H1 (cell line): ENCODE measurements at regions not wholly inside any gene's neighbourhood (a gene's known extent, or its start where the extent isn't known, plus 50 kb on each side); places are given as distances from the start of the nearest gene placed in this dataset.

ENCODE experiments used
- CTCF ChIA-PET: fragments of 300-600 bp; sonication (Branson Sonifier 250); formaldehyde crosslinking; loops from one replicate; lab custom pipeline; 2021; ENCODE audit not compliant: partially characterized antibody; lab: Charles Lee
- POLR2A ChIA-PET: fragments of 300-600 bp; sonication (Branson Sonifier 250); formaldehyde crosslinking; loops from one replicate; lab custom pipeline; 2021; ENCODE audit warnings: inconsistent platforms; ENCODE audit not compliant: partially characterized antibody; lab: Charles Lee
- DNase-seq, 2 experiments: peaks; one replicate each; pipeline versions ENCODE4 v3.0.0 to v3.0.0-alpha.2; 2010 to 2022; ENCODE audit warnings: low spot score in 2 of 2, low read depth in 1 of 2, mixed read lengths in 1 of 2
- FAIRE-seq: peaks from 2 replicates; lab custom pipeline; 2011; peaks lifted over from hg19 to GRCh38; lab: Jason Lieb, UNC
- H2AFZ ChIP-seq: 2 replicates; pipeline ENCODE4 v1.8.1; 2012; ENCODE audit warnings: low read length, inconsistent platforms
- H2AK5ac ChIP-seq: 2 replicates; pipeline ENCODE4 v1.6.1; 2013; ENCODE audit warnings: low read depth, low read length
- H2BK120ac ChIP-seq: replicated peaks from 2 replicates; pipeline ENCODE3; 2013; ENCODE audit warnings: low read depth, low read length, inconsistent platforms
- H2BK12ac ChIP-seq: 2 replicates; pipeline ENCODE4 v1.6.1; 2013; ENCODE audit warnings: low read depth, low read length
- H2BK15ac ChIP-seq: 2 replicates; pipeline ENCODE4 v1.6.1; 2013; ENCODE audit warnings: low read length
- H2BK20ac ChIP-seq: 2 replicates; pipeline ENCODE4 v1.6.1; 2013; ENCODE audit warnings: low read length
- H2BK5ac ChIP-seq: 2 replicates; pipeline ENCODE4 v1.6.1; 2013; ENCODE audit warnings: low read depth, low read length
- H3K14ac ChIP-seq: 2 replicates; pipeline ENCODE4 v1.6.1; 2013; ENCODE audit warnings: inconsistent platforms; ENCODE audit not compliant: insufficient read length
- H3K18ac ChIP-seq: 2 replicates; pipeline ENCODE4 v1.6.1; 2013; ENCODE audit warnings: low read length; ENCODE audit errors: extremely low read depth
- H3K23ac ChIP-seq: 2 replicates; pipeline ENCODE4 v1.6.1; 2013; ENCODE audit warnings: inconsistent platforms; ENCODE audit not compliant: insufficient read length
- H3K23me2 ChIP-seq: 2 replicates; pipeline ENCODE4 v1.6.1; 2013; ENCODE audit warnings: low read depth, low read length
- H3K27ac ChIP-seq: 2 replicates; pipeline ENCODE4 v1.6.1; 2011; ENCODE audit warnings: low read depth, low read length, inconsistent platforms
- H3K27me3 ChIP-seq, 4 experiments: replicated peaks in 1 of 4; 1 replicate in 1 of 4; 2 replicates in 3 of 4; pipeline versions ENCODE4 v1.6.1 to v1.8.1; 2011 to 2013; ENCODE audit warnings: low read length in 3 of 4, mild to moderate bottlenecking in 3 of 4, inconsistent platforms in 2 of 4, mixed read lengths in 2 of 4, moderate library complexity in 1 of 4; ENCODE audit not compliant: control insufficient read depth in 3 of 4, insufficient read depth in 3 of 4; ENCODE audit errors: extremely low read depth in 1 of 4
- H3K36me3 ChIP-seq, 4 experiments: 2 replicates each; pipeline versions ENCODE4 v1.6.1 to v1.8.1; 2011 to 2013; ENCODE audit warnings: mild to moderate bottlenecking in 4 of 4, low read length in 3 of 4, moderate library complexity in 2 of 4, control low read depth in 1 of 4, inconsistent platforms in 1 of 4; ENCODE audit not compliant: insufficient read depth in 4 of 4, control insufficient read depth in 2 of 4
- H3K4ac ChIP-seq: replicated peaks from 2 replicates; pipeline ENCODE3; 2013; ENCODE audit warnings: low read length, low read depth, mixed read lengths, inconsistent platforms; ENCODE audit not compliant: insufficient read length
- H3K4me1 ChIP-seq, 4 experiments: replicated peaks in 1 of 4; 1 replicate in 1 of 4; 2 replicates in 3 of 4; pipeline versions ENCODE4 v1.6.1 to v1.8.1; 2011 to 2013; ENCODE audit warnings: low read length in 3 of 4, inconsistent platforms in 2 of 4, mixed read lengths in 1 of 4; ENCODE audit not compliant: insufficient read depth in 4 of 4, control insufficient read depth in 3 of 4
- H3K4me2 ChIP-seq, 2 experiments: 2 replicates each; pipeline versions ENCODE4 v1.6.1 to v1.8.1; 2011 to 2013; ENCODE audit warnings: low read depth in 2 of 2, low read length in 2 of 2, control low read depth in 1 of 2, inconsistent platforms in 1 of 2, mild to moderate bottlenecking in 1 of 2; ENCODE audit not compliant: insufficient read depth in 1 of 2
- H3K4me3 ChIP-seq, 4 experiments: fragments of 200-600, 300-600 bp in 1 of 4; sonication (generic), shearing (Covaris generic), sonication (Bioruptor Twin) in 1 of 4; 2 replicates each; pipeline versions ENCODE4 v1.5.1 to v1.8.1; 2011 to 2016; ENCODE audit warnings: low read length in 4 of 4, low read depth in 3 of 4, control low read depth in 2 of 4, inconsistent platforms in 2 of 4, mild to moderate bottlenecking in 2 of 4, mixed read lengths in 1 of 4, moderate library complexity in 1 of 4; ENCODE audit not compliant: insufficient read depth in 2 of 4; ENCODE audit errors: extremely low read depth in 1 of 4
- H3K56ac ChIP-seq: replicated peaks from 2 replicates; pipeline ENCODE3; 2013; ENCODE audit warnings: low read depth, mild to moderate bottlenecking, mixed read lengths, low read length, inconsistent platforms; ENCODE audit not compliant: insufficient read length
- H3K79me1 ChIP-seq: 2 replicates; pipeline ENCODE4 v1.6.1; 2013; ENCODE audit warnings: low read depth, low read length, control low read depth
- H3K79me2 ChIP-seq, 2 experiments: 2 replicates each; pipeline versions ENCODE4 v1.6.1 to v1.8.1; 2012 to 2013; ENCODE audit warnings: low read length in 2 of 2, mild to moderate bottlenecking in 2 of 2, inconsistent platforms in 1 of 2; ENCODE audit not compliant: insufficient read depth in 2 of 2, control insufficient read depth in 1 of 2
- H3K9ac ChIP-seq, 4 experiments: replicated peaks in 1 of 4; 1 replicate in 1 of 4; 2 replicates in 3 of 4; pipeline versions ENCODE4 v1.6.1 to v1.8.1; 2011 to 2013; ENCODE audit warnings: low read depth in 3 of 4, low read length in 3 of 4, control low read depth in 2 of 4, mild to moderate bottlenecking in 2 of 4, moderate library complexity in 2 of 4, inconsistent platforms in 1 of 4; ENCODE audit errors: extremely low read depth in 1 of 4
- H3K9me3 ChIP-seq, 2 experiments: 2 replicates each; pipeline versions ENCODE4 v1.6.1 to v1.8.1; 2012 to 2013; ENCODE audit warnings: mild to moderate bottlenecking in 2 of 2, moderate library complexity in 2 of 2, control low read depth in 1 of 2, inconsistent platforms in 1 of 2, low read depth in 1 of 2, low read length in 1 of 2, mixed read lengths in 1 of 2; ENCODE audit not compliant: insufficient read depth in 2 of 2
- H4K20me1 ChIP-seq, 2 experiments: replicated peaks in 1 of 2; 2 replicates each; pipeline versions ENCODE3 to v1.8.1; 2011 to 2013; ENCODE audit warnings: inconsistent platforms in 2 of 2, low read length in 2 of 2, mild to moderate bottlenecking in 1 of 2; ENCODE audit not compliant: insufficient read depth in 2 of 2, control insufficient read depth in 1 of 2
- H4K5ac ChIP-seq: 2 replicates; pipeline ENCODE4 v1.6.1; 2013; ENCODE audit warnings: low read length, low read depth, mixed read lengths, inconsistent platforms; ENCODE audit not compliant: insufficient read length
- H4K8ac ChIP-seq: 2 replicates; pipeline ENCODE4 v1.8.0; 2013; ENCODE audit warnings: mild to moderate bottlenecking, moderate library complexity, low read length, inconsistent platforms; ENCODE audit not compliant: insufficient read depth; ENCODE audit errors: extremely low read depth
- H4K91ac ChIP-seq: replicated peaks from 2 replicates; pipeline ENCODE3; 2013; ENCODE audit warnings: low read length, mixed read lengths, inconsistent platforms; ENCODE audit not compliant: insufficient read length
- BRCA1 ChIP-seq: IDR thresholded peaks from 2 replicates; pipeline ENCODE4 v1.6.1; 2012; ENCODE audit warnings: low read depth, low read length, improper control_type of control experiment
- CREB1 ChIP-seq: IDR thresholded peaks from 2 replicates; pipeline ENCODE4 v1.6.1; 2012; ENCODE audit warnings: inconsistent platforms
- EGR1 ChIP-seq: IDR thresholded peaks from 2 replicates; pipeline ENCODE4 v1.6.1; 2011; ENCODE audit warnings: low read depth, low read length, borderline replicate concordance
- KDM4A ChIP-seq: IDR thresholded peaks from one replicate; pipeline ENCODE4 v1.7.1; 2012; ENCODE audit warnings: low read depth, mild to moderate bottlenecking, moderate library complexity, low read length, inconsistent platforms; ENCODE audit not compliant: severe bottlenecking
- SIX5 ChIP-seq: IDR thresholded peaks from 2 replicates; pipeline ENCODE4 v1.6.1; 2011; ENCODE audit warnings: mild to moderate bottlenecking, low read depth, low read length
- SRF ChIP-seq: IDR thresholded peaks from 2 replicates; pipeline ENCODE4 v1.6.1; 2011; ENCODE audit warnings: mild to moderate bottlenecking, low read depth, low read length, moderate library complexity
- TAF1 ChIP-seq: IDR thresholded peaks from 2 replicates; pipeline ENCODE4 v1.6.1; 2011; ENCODE audit warnings: mild to moderate bottlenecking, low read depth, low read length
- WGBS, 2 experiments: shearing (Covaris generic) in 1 of 2; methylation state at CpG; one replicate each; pipeline versions ENCODE4 v1.1.6 to v1.1.7; 2013 to 2015; ENCODE audit warnings: low lambda C conversion rate in 2 of 2, mixed read lengths in 2 of 2, inconsistent platforms in 1 of 2, low coverage in 1 of 2, missing lambda C conversion rate in 1 of 2; ENCODE audit not compliant: insufficient replicate concordance in 2 of 2, insufficient coverage in 1 of 2, insufficient read length in 1 of 2; ENCODE audit errors: extremely low coverage in 1 of 2, missing lambda C conversion rate in 1 of 2; 5-methylcytosine and 5-hydroxymethylcytosine counted together

DNA sequence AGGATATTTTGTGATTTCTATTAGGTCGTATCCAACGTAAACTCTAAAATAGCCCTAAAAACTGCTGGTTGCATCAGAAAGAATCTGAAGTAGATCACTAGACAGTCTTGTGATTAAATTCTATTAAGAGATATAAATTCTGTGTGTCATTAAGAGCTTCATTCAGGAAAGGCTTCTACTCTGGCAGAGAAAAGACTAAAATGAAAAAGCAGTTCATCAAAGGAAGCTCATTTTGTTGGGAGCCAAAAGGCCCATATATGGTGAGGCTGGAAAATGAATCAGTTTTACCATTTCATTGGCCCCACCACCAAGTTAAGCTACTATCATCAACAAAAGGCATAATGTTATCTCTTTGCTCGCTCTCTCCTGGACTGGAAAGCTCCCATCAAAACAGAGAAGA lies 261.1 kb downstream of the SATB2 start:
- no peak overlapping the region for H4K91ac ChIP-seq
- POLR2A ChIA-PET = no interaction called here
- H3K4ac ChIP-seq = no peak overlapping the region
- H2BK5ac ChIP-seq = no peak overlapping the region
- no peak for TF ChIP-seq TAF1
- TF ChIP-seq KDM4A = no peak
- no peak for TF ChIP-seq CREB1
- no peak for TF ChIP-seq SIX5
- TF ChIP-seq BRCA1 = no peak
- TF ChIP-seq EGR1 = no peak
- no peak for TF ChIP-seq SRF
- 0 out of 2 replicates have a peak, but pooled peaks cover 1% of the 10 kb centered on the region for H3K23me2 ChIP-seq
- no peak overlapping the region for H2BK20ac ChIP-seq
- no peak overlapping the region for H3K14ac ChIP-seq
- H2AFZ ChIP-seq = no peak overlapping the region
- no peak overlapping the region for H3K4me2 ChIP-seq
- H3K79me1 ChIP-seq = no peaks in the 10 kb centered on the region
- no peaks in the 10 kb centered on the region for H3K4me1 ChIP-seq
- no peak overlapping the region for H2BK120ac ChIP-seq
- CTCF ChIA-PET = no interaction called here
- no peak overlapping the region for H3K27ac ChIP-seq
- H4K20me1 ChIP-seq = no peaks in the 10 kb centered on the region
- 96% methylated on average over 3 of the region's 3 CpGs; no CpG with 5 or more reads in 1 of the 2 experiments for WGBS, 2 experiments
- H3K27me3 ChIP-seq = no peaks in the 10 kb centered on the region
- H3K56ac ChIP-seq = no peak overlapping the region
- no peak overlapping the region for H4K8ac ChIP-seq
- no peak overlapping the region for H3K4me3 ChIP-seq
- H2BK15ac ChIP-seq = no peak overlapping the region
- no peak overlapping the region for H3K18ac ChIP-seq
- H4K5ac ChIP-seq = no peak overlapping the region
- H3K9ac ChIP-seq = no peak overlapping the region
- no peaks in the 10 kb centered on the region for H3K79me2 ChIP-seq
- DNase-seq = no peak
- H2BK12ac ChIP-seq = no peak overlapping the region
- H3K9me3 ChIP-seq = no peaks in the 10 kb centered on the region
- no peak overlapping the region for H2AK5ac ChIP-seq
- H3K36me3 ChIP-seq = no peaks in the 10 kb centered on the region
- no peak overlapping the region for H3K23ac ChIP-seq
- no peak for FAIRE-seq
